Liver (tissue), 3 donors: ENCODE measurements at regions not wholly inside any gene's neighbourhood (a gene's known extent, or its start where the extent isn't known, plus 50 kb on each side); places are given as distances from the start of the nearest gene placed in this dataset.

Experiments used
- CTCF ChIP-seq: fragments of 150-350 bp; IDR thresholded peaks from 2 replicates; pipeline ENCODE4 v1.5.1; 2017; ENCODE audit warnings: improper control_type of control experiment, low read depth, low read length; ENCODE audit not compliant: missing input control
- EGR1 ChIP-seq, 2 donors: IDR thresholded peaks; 2 replicates each; pipeline ENCODE4 v1.6.1; 2016 to 2018; ENCODE audit warnings: antibody characterized with exemption in 2 of 2, low read depth in 2 of 2
- GABPA ChIP-seq, 2 donors: IDR thresholded peaks in 1 of 2; conservative IDR thresholded peaks in 1 of 2; 2 replicates each; pipeline ENCODE4 v1.6.1; 2016; ENCODE audit warnings: antibody characterized with exemption in 2 of 2, mild to moderate bottlenecking in 1 of 2, moderate library complexity in 1 of 2
- JUND ChIP-seq, 2 donors: IDR thresholded peaks; 2 replicates each; pipeline ENCODE4 v1.6.1; 2016; ENCODE audit warnings: antibody characterized with exemption in 2 of 2
- RAD21 ChIP-seq, 2 donors: IDR thresholded peaks; 2 replicates each; pipeline ENCODE4 v1.6.1; 2016; ENCODE audit warnings: antibody characterized with exemption in 2 of 2, mild to moderate bottlenecking in 2 of 2
- REST ChIP-seq: IDR thresholded peaks from 2 replicates; pipeline ENCODE4 v1.6.1; 2016; ENCODE audit warnings: antibody characterized with exemption, mild to moderate bottlenecking
- SP1 ChIP-seq: IDR thresholded peaks from 2 replicates; pipeline ENCODE4 v1.6.1; 2018; ENCODE audit warnings: antibody characterized with exemption, mild to moderate bottlenecking
- TAF1 ChIP-seq: conservative IDR thresholded peaks from 2 replicates; pipeline ENCODE4 v1.6.1; 2016; ENCODE audit warnings: antibody characterized with exemption, mild to moderate bottlenecking
- YY1 ChIP-seq: IDR thresholded peaks from 2 replicates; pipeline ENCODE4 v1.6.1; 2016; ENCODE audit warnings: antibody characterized with exemption, mild to moderate bottlenecking
- TF ChIP-seq, protein P1 (sequence below): IDR thresholded peaks from 2 replicates; pipeline ENCODE4 v1.6.1; 2016; ENCODE audit warnings: antibody characterized with exemption
- TF ChIP-seq, protein P2 (sequence below): IDR thresholded peaks from 2 replicates; pipeline ENCODE4 v1.6.1; 2016; ENCODE audit warnings: antibody characterized with exemption
- donor health status: healthy.
- donor health status: healthy.

- TF ChIP-seq CTCF = no peak
- TF ChIP-seq TAF1 = no peak
- TF ChIP-seq GABPA (IDR thresholded peaks at IDR 0.05 in 1 of 2, conservative IDR thresholded peaks at IDR 0.05 in 1 of 2) = no peak
- no peak for TF ChIP-seq RAD21 (IDR thresholded peaks at IDR 0.05)
- TF ChIP-seq, protein P1, sequence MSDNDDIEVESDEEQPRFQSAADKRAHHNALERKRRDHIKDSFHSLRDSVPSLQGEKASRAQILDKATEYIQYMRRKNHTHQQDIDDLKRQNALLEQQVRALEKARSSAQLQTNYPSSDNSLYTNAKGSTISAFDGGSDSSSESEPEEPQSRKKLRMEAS = no peak
- TF ChIP-seq, protein P2, sequence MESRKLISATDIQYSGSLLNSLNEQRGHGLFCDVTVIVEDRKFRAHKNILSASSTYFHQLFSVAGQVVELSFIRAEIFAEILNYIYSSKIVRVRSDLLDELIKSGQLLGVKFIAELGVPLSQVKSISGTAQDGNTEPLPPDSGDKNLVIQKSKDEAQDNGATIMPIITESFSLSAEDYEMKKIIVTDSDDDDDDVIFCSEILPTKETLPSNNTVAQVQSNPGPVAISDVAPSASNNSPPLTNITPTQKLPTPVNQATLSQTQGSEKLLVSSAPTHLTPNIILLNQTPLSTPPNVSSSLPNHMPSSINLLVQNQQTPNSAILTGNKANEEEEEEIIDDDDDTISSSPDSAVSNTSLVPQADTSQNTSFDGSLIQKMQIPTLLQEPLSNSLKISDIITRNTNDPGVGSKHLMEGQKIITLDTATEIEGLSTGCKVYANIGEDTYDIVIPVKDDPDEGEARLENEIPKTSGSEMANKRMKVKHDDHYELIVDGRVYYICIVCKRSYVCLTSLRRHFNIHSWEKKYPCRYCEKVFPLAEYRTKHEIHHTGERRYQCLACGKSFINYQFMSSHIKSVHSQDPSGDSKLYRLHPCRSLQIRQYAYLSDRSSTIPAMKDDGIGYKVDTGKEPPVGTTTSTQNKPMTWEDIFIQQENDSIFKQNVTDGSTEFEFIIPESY = no peak
- no peak for TF ChIP-seq YY1
- no peak for TF ChIP-seq REST
- no peak for TF ChIP-seq SP1
- no peak for TF ChIP-seq JUND (IDR thresholded peaks at IDR 0.05)
- TF ChIP-seq EGR1 (IDR thresholded peaks at IDR 0.05; ENCODE audit: low read depth in 2 of 2) = no peak
Observed at GRCh38 chr12:114274131-114274530, 131.8 kb downstream of the TBX5 start.
